ENCODE measurements at regions not wholly inside any gene's neighbourhood (a gene's known extent, or its start where the extent isn't known, plus 50 kb on each side); places are given as distances from the start of the nearest gene placed in this dataset.

DNA sequence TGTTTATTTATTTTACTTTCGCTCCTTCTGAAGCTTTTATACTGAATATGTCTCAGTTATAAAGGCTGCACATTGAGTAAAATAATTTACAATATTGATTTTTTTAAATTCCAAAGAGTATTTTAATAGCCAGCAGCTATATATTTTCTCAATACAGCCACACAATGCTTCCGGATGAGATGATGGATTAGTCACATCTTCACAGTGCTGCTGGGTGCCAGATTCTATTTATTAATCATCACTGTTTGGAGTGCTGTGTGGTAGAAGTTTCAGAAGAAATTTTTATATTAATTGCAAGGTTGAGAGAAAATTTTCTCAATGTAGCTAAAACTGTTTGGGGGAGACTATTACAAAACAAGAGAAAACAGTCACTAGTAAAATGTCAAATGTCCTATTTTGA, 989.8 kb downstream of the TLE4 start:
- Histone ChIP-seq H3K79me2 (ENCODE audit: insufficient read depth, low read length) (no peaks in the 10 kb centered on the region), H3K4me1 (ENCODE audit: insufficient read depth, low read length, poor library complexity, severe bottlenecking) (no peaks in the 10 kb centered on the region), H3K27me3 (ENCODE audit: insufficient read depth, low read length, poor library complexity, severe bottlenecking) (no peaks in the 10 kb centered on the region), H3K9ac (ENCODE audit: low read depth, low read length, poor library complexity, severe bottlenecking) (no peak overlapping the region), H3K36me3 (ENCODE audit: insufficient read depth, low read length) (no peaks in the 10 kb centered on the region), H2AFZ (ENCODE audit: low read length) (no peak overlapping the region), H3K9me3 (ENCODE audit: insufficient read depth, low read depth, low read length) (no peaks in the 10 kb centered on the region), H4K20me1 (ENCODE audit: insufficient read depth, low read length, poor library complexity, severe bottlenecking) (no peaks in the 10 kb centered on the region), H3K9me2 (replicated peaks; ENCODE audit: low read depth, low read length) (no peaks in the 10 kb centered on the region), H3K4me3 (ENCODE audit: low read length, poor library complexity, severe bottlenecking) (no peak overlapping the region), H3K4me2 (ENCODE audit: low read depth, low read length, poor library complexity, severe bottlenecking) (no peak overlapping the region), H3F3A (ENCODE audit: low read depth) (no peaks in the 10 kb centered on the region)
- TF ChIP-seq, protein P1, sequence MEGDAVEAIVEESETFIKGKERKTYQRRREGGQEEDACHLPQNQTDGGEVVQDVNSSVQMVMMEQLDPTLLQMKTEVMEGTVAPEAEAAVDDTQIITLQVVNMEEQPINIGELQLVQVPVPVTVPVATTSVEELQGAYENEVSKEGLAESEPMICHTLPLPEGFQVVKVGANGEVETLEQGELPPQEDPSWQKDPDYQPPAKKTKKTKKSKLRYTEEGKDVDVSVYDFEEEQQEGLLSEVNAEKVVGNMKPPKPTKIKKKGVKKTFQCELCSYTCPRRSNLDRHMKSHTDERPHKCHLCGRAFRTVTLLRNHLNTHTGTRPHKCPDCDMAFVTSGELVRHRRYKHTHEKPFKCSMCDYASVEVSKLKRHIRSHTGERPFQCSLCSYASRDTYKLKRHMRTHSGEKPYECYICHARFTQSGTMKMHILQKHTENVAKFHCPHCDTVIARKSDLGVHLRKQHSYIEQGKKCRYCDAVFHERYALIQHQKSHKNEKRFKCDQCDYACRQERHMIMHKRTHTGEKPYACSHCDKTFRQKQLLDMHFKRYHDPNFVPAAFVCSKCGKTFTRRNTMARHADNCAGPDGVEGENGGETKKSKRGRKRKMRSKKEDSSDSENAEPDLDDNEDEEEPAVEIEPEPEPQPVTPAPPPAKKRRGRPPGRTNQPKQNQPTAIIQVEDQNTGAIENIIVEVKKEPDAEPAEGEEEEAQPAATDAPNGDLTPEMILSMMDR (conservative IDR thresholded peaks at IDR 0.05; ENCODE audit: low read length): no peak
- TF ChIP-seq EZH2phosphoT487 (IDR thresholded peaks at IDR 0.05; ENCODE audit: borderline replicate concordance): no peak

DNA sequence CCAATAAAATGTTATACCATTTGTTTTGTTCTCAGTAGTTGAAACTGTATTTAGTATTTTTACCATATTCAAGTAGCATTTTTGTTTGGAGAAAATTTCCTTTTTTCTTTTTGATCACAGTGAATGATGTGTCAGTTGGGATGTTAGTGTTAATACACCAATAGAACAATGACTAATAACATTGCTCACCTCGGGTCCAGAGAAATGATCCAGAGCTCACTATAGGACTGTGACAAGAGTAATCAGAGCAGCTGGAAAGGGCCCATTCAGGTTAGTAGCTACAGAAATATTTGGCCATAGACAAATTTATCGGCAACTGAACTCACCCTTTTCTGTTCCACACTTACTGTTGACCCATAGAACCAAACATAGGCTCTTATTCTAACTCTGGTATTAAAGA, 989.2 kb downstream of the TLE4 start:
- Histone ChIP-seq H3K79me2 (ENCODE audit: insufficient read depth, low read length) (no peaks in the 10 kb centered on the region), H3K27me3 (ENCODE audit: insufficient read depth, low read length, poor library complexity, severe bottlenecking) (no peaks in the 10 kb centered on the region), H3K4me3 (ENCODE audit: low read length, poor library complexity, severe bottlenecking) (no peak overlapping the region), H3F3A (ENCODE audit: low read depth) (no peaks in the 10 kb centered on the region), H3K4me1 (ENCODE audit: insufficient read depth, low read length, poor library complexity, severe bottlenecking) (no peaks in the 10 kb centered on the region), H4K20me1 (ENCODE audit: insufficient read depth, low read length, poor library complexity, severe bottlenecking) (no peaks in the 10 kb centered on the region), H3K9me2 (replicated peaks; ENCODE audit: low read depth, low read length) (no peaks in the 10 kb centered on the region), H3K36me3 (ENCODE audit: insufficient read depth, low read length) (no peaks in the 10 kb centered on the region), H3K9ac (ENCODE audit: low read depth, low read length, poor library complexity, severe bottlenecking) (no peak overlapping the region), H2AFZ (ENCODE audit: low read length) (no peak overlapping the region), H3K9me3 (ENCODE audit: insufficient read depth, low read depth, low read length) (no peaks in the 10 kb centered on the region), H3K4me2 (ENCODE audit: low read depth, low read length, poor library complexity, severe bottlenecking) (no peak overlapping the region)
- TF ChIP-seq, protein P1 (conservative IDR thresholded peaks at IDR 0.05; ENCODE audit: low read length): no peak
- TF ChIP-seq EZH2phosphoT487 (IDR thresholded peaks at IDR 0.05; ENCODE audit: borderline replicate concordance): no peak

DNA sequence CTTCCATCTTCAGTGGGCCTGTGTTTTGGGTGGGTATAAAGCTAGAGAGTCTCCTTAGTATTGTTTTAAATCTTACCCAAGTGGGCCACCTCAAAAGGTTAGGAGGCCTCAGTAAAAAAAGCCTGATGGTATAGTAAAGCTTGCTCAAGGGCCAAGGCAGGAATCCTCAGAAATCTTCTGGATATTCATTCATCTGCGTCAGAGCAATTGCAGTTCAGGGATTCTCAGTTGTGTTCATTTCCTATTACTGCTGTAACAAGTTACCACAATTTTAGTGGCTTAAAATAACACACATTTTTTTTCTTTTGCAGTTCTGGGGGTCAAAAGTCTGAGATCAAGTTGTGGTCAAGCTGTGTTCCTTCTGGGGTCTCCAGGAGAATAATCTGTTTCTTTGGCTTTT, 985.5 kb downstream of the TLE4 start:
- Histone ChIP-seq H3K4me3 (ENCODE audit: low read length, poor library complexity, severe bottlenecking) (no peak overlapping the region), H3K9me2 (replicated peaks; ENCODE audit: low read depth, low read length) (no peaks in the 10 kb centered on the region), H3K9me3 (ENCODE audit: insufficient read depth, low read depth, low read length) (no peaks in the 10 kb centered on the region), H3K9ac (ENCODE audit: low read depth, low read length, poor library complexity, severe bottlenecking) (no peak overlapping the region), H3K36me3 (ENCODE audit: insufficient read depth, low read length) (no peaks in the 10 kb centered on the region), H3K79me2 (ENCODE audit: insufficient read depth, low read length) (no peaks in the 10 kb centered on the region), H3K27me3 (ENCODE audit: insufficient read depth, low read length, poor library complexity, severe bottlenecking) (no peaks in the 10 kb centered on the region), H3F3A (ENCODE audit: low read depth) (no peaks in the 10 kb centered on the region), H3K4me1 (ENCODE audit: insufficient read depth, low read length, poor library complexity, severe bottlenecking) (no peaks in the 10 kb centered on the region), H3K4me2 (ENCODE audit: low read depth, low read length, poor library complexity, severe bottlenecking) (no peak overlapping the region), H2AFZ (ENCODE audit: low read length) (no peak overlapping the region), H4K20me1 (ENCODE audit: insufficient read depth, low read length, poor library complexity, severe bottlenecking) (no peaks in the 10 kb centered on the region)
- no peak for TF ChIP-seq EZH2phosphoT487 (IDR thresholded peaks at IDR 0.05; ENCODE audit: borderline replicate concordance)
- TF ChIP-seq, protein P1 (conservative IDR thresholded peaks at IDR 0.05; ENCODE audit: low read length): no peak

All from Loucy (cell line).